Liver (tissue), 3 donors: ENCODE measurements at regions not wholly inside any gene's neighbourhood (a gene's known extent, or its start where the extent isn't known, plus 50 kb on each side); places are given as distances from the start of the nearest gene placed in this dataset.

Experiments used
- CTCF ChIP-seq: fragments of 150-350 bp; IDR thresholded peaks from 2 replicates; pipeline ENCODE4 v1.5.1; 2017; ENCODE audit warnings: improper control_type of control experiment, low read depth, low read length; ENCODE audit not compliant: missing input control
- FOXA2 ChIP-seq: IDR thresholded peaks from 2 replicates; pipeline ENCODE4 v1.6.1; 2016; ENCODE audit warnings: antibody characterized with exemption
- GABPA ChIP-seq, 2 donors: IDR thresholded peaks in 1 of 2; conservative IDR thresholded peaks in 1 of 2; 2 replicates each; pipeline ENCODE4 v1.6.1; 2016; ENCODE audit warnings: antibody characterized with exemption in 2 of 2, mild to moderate bottlenecking in 1 of 2, moderate library complexity in 1 of 2
- RAD21 ChIP-seq, 2 donors: IDR thresholded peaks; 2 replicates each; pipeline ENCODE4 v1.6.1; 2016; ENCODE audit warnings: antibody characterized with exemption in 2 of 2, mild to moderate bottlenecking in 2 of 2
- TAF1 ChIP-seq: conservative IDR thresholded peaks from 2 replicates; pipeline ENCODE4 v1.6.1; 2016; ENCODE audit warnings: antibody characterized with exemption, mild to moderate bottlenecking
- YY1 ChIP-seq: IDR thresholded peaks from 2 replicates; pipeline ENCODE4 v1.6.1; 2016; ENCODE audit warnings: antibody characterized with exemption, mild to moderate bottlenecking
- ZBTB33 ChIP-seq: IDR thresholded peaks from 2 replicates; pipeline ENCODE4 v1.6.1; 2016; ENCODE audit warnings: antibody characterized with exemption
- TF ChIP-seq, protein P1 (sequence below): IDR thresholded peaks from 2 replicates; pipeline ENCODE4 v1.6.1; 2016; ENCODE audit warnings: antibody characterized with exemption, mild to moderate bottlenecking
- donor health status: healthy.
- donor health status: healthy.

DNA sequence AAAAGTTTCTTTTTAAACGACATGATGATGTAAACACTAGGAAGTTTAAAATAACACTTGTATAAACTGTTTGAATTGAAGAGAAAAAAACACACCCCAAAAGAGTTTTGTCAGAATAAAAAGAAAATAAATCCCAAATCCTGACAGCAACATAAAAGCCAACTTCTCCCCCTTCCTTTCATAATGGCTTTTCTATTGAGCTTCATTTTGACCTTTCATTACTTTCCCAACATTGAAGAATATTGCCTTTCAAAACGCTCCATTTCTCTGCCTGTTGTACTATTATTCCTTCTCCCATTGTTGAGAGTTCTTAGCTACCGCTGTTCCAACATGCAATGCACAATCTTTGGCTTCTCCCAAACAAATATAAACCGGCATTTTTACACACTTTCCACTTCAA lies 448.5 kb downstream of the BCAT1 start:
- no peak for TF ChIP-seq FOXA2
- no peak for TF ChIP-seq CTCF
- TF ChIP-seq, protein P1, sequence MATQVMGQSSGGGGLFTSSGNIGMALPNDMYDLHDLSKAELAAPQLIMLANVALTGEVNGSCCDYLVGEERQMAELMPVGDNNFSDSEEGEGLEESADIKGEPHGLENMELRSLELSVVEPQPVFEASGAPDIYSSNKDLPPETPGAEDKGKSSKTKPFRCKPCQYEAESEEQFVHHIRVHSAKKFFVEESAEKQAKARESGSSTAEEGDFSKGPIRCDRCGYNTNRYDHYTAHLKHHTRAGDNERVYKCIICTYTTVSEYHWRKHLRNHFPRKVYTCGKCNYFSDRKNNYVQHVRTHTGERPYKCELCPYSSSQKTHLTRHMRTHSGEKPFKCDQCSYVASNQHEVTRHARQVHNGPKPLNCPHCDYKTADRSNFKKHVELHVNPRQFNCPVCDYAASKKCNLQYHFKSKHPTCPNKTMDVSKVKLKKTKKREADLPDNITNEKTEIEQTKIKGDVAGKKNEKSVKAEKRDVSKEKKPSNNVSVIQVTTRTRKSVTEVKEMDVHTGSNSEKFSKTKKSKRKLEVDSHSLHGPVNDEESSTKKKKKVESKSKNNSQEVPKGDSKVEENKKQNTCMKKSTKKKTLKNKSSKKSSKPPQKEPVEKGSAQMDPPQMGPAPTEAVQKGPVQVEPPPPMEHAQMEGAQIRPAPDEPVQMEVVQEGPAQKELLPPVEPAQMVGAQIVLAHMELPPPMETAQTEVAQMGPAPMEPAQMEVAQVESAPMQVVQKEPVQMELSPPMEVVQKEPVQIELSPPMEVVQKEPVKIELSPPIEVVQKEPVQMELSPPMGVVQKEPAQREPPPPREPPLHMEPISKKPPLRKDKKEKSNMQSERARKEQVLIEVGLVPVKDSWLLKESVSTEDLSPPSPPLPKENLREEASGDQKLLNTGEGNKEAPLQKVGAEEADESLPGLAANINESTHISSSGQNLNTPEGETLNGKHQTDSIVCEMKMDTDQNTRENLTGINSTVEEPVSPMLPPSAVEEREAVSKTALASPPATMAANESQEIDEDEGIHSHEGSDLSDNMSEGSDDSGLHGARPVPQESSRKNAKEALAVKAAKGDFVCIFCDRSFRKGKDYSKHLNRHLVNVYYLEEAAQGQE, result no peak
- TF ChIP-seq YY1, result no peak
- TF ChIP-seq GABPA (IDR thresholded peaks at IDR 0.05 in 1 of 2, conservative IDR thresholded peaks at IDR 0.05 in 1 of 2), result no peak
- no peak for TF ChIP-seq RAD21 (IDR thresholded peaks at IDR 0.05)
- no peak for TF ChIP-seq ZBTB33
- no peak for TF ChIP-seq TAF1
